Esophagus squamous epithelium (tissue), 5 donors: ENCODE measurements at regions not wholly inside any gene's neighbourhood (a gene's known extent, or its start where the extent isn't known, plus 50 kb on each side); places are given as distances from the start of the nearest gene placed in this dataset.

Source experiments
- DNase-seq: peaks from one replicate; lab custom pipeline; 2025; lab: John Stamatoyannopoulos, UW
- H3K27ac ChIP-seq, 4 donors: fragments of 200-600 bp; sonication (generic); one replicate each; pipeline ENCODE4 v1.5.1; 2016 to 2019; ENCODE audit warnings: mild to moderate bottlenecking in 1 of 4
- H3K27me3 ChIP-seq, 4 donors: fragments of 200-600 bp; sonication (generic); 1 replicate in 3 of 4; 2 replicates in 1 of 4; pipeline versions ENCODE4 v1.5.1 to v1.6.0; 2017 to 2021; ENCODE audit warnings: antibody characterized with exemption in 1 of 4
- H3K36me3 ChIP-seq, 3 donors: fragments of 200-600 bp; sonication (generic); one replicate each; pipeline ENCODE4 v1.5.1; 2016 to 2019
- H3K4me1 ChIP-seq, 3 donors: fragments of 200-600 bp; sonication (generic); one replicate each; pipeline ENCODE4 v1.5.1; 2017 to 2019
- H3K4me3 ChIP-seq, 4 donors: fragments of 200-600 bp; sonication (generic); 1 replicate in 3 of 4; 2 replicates in 1 of 4; pipeline ENCODE4 v1.5.1; 2016 to 2019; ENCODE audit warnings: mild to moderate bottlenecking in 2 of 4, moderate library complexity in 1 of 4
- H3K9me3 ChIP-seq, 3 donors: fragments of 200-600 bp; sonication (generic); one replicate each; pipeline ENCODE4 v1.5.1; 2016 to 2019
- POLR2A ChIP-seq, 4 donors: fragments of 450-650 bp; IDR thresholded peaks; one replicate each; pipeline ENCODE4 v1.6.1; 2017; ENCODE audit warnings: antibody characterized with exemption in 4 of 4, mild to moderate bottlenecking in 4 of 4, moderate library complexity in 3 of 4
- WGBS, 2 donors: methylation state at CpG; one replicate each; pipeline ENCODE4 v1.1.5; 2018; 5-methylcytosine and 5-hydroxymethylcytosine counted together
- intact Hi-C: fragments of 100-400 bp; cut with DNase I; formaldehyde crosslinking; loops from one replicate; pipeline ENCODE4 v1.15.0; 2022
- TF ChIP-seq, protein P1 (sequence below), 6 experiments: fragments of 450-650 bp in 4 of 6; fragments of 200-600 bp in 2 of 6; sonication (generic) in 2 of 6; IDR thresholded peaks; one replicate each; pipeline ENCODE4 v1.5.1; 2016 to 2019; ENCODE audit warnings: antibody characterized with exemption in 6 of 6, mild to moderate bottlenecking in 4 of 6, moderate library complexity in 4 of 6
- donor health status: DM: yes; HTN: yes; CAD: no.

GRCh38 chr12:114848666-114849065, 164.7 kb upstream of the TBX3 start:
- 77 to 81% methylated on average over 2 of the region's 2 CpGs for WGBS, 2 donors
- DNase-seq, result no peak
- Histone ChIP-seq H3K4me1 (no peaks in the 10 kb centered on the region), H3K36me3 (no peaks in the 10 kb centered on the region), H3K27me3 (no peaks in the 10 kb centered on the region), H3K9me3 (no peaks in the 10 kb centered on the region), H3K27ac (no peak overlapping the region), H3K4me3 (no peak overlapping the region)
- intact Hi-C loops, result no loop called here
- TF ChIP-seq POLR2A (IDR thresholded peaks at IDR 0.05), result no peak
- TF ChIP-seq, protein P1, sequence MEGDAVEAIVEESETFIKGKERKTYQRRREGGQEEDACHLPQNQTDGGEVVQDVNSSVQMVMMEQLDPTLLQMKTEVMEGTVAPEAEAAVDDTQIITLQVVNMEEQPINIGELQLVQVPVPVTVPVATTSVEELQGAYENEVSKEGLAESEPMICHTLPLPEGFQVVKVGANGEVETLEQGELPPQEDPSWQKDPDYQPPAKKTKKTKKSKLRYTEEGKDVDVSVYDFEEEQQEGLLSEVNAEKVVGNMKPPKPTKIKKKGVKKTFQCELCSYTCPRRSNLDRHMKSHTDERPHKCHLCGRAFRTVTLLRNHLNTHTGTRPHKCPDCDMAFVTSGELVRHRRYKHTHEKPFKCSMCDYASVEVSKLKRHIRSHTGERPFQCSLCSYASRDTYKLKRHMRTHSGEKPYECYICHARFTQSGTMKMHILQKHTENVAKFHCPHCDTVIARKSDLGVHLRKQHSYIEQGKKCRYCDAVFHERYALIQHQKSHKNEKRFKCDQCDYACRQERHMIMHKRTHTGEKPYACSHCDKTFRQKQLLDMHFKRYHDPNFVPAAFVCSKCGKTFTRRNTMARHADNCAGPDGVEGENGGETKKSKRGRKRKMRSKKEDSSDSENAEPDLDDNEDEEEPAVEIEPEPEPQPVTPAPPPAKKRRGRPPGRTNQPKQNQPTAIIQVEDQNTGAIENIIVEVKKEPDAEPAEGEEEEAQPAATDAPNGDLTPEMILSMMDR (IDR thresholded peaks at IDR 0.05), result no peak

- intact Hi-C loops, result no loop called here
- Histone ChIP-seq H3K4me1 (no peaks in the 10 kb centered on the region), H3K4me3 (no peak overlapping the region), H3K27me3 (no peaks in the 10 kb centered on the region), H3K27ac (no peak overlapping the region), H3K36me3 (no peaks in the 10 kb centered on the region), H3K9me3 (no peaks in the 10 kb centered on the region)
- WGBS, 2 donors, result 66 to 85% methylated on average over 10 of the region's 11 CpGs
- DNase-seq, result no peak
- no peak for TF ChIP-seq POLR2A (IDR thresholded peaks at IDR 0.05)
- TF ChIP-seq, protein P1 (IDR thresholded peaks at IDR 0.05), result no peak
Measured at GRCh38 chr12:114847441-114848035, 163.6 kb upstream of the TBX3 start.

DNA sequence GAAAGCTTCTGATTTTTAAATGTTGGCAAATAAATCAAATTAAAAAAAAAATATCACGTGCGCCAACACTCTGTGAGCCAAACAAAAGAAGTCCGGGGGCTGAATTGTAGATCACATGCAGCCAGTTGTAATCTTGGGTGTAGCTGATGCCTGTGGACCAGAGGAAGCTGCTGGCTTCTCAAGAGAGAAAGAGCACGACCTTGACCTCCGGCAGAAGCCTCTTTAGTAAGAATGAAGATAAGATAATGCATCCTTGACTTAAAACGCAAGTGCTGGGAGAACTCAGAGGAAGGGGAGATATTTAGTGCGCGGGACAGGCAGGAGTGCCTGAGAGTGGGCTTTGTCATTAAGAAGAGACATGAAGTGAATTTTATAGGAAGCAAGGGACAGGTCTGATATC, 162.8 kb upstream of the TBX3 start:
- Histone ChIP-seq H3K4me1 (no peaks in the 10 kb centered on the region), H3K36me3 (no peaks in the 10 kb centered on the region), H3K4me3 (no peak overlapping the region), H3K9me3 (no peaks in the 10 kb centered on the region), H3K27ac (no peak overlapping the region), H3K27me3 (no peaks in the 10 kb centered on the region)
- DNase-seq, result no peak
- 75 to 77% methylated on average over 8 of the region's 8 CpGs for WGBS, 2 donors
- intact Hi-C loops, result no loop called here
- TF ChIP-seq, protein P1 (IDR thresholded peaks at IDR 0.05), result no peak
- TF ChIP-seq POLR2A (IDR thresholded peaks at IDR 0.05), result no peak

GRCh38 chr12:114841557-114842251, 157.7 kb upstream of the TBX3 start:
- Histone ChIP-seq H3K36me3 (no peaks in the 10 kb centered on the region), H3K27ac (no peak overlapping the region), H3K9me3 (no peaks in the 10 kb centered on the region), H3K27me3 (no peaks in the 10 kb centered on the region), H3K4me1 (no peaks in the 10 kb centered on the region), H3K4me3 (no peak overlapping the region)
- WGBS, 2 donors, result 46 to 73% methylated on average over 3 to 4 of the region's 5 CpGs
- TF ChIP-seq, protein P1 (IDR thresholded peaks at IDR 0.05), result no peak
- TF ChIP-seq POLR2A (IDR thresholded peaks at IDR 0.05), result no peak
- intact Hi-C loops, result no loop called here
- no peak for DNase-seq

GRCh38 chr12:114838480-114838879, 154.5 kb upstream of the TBX3 start:
- WGBS, 2 donors, result 71 to 88% methylated on average over 1 to 3 of the region's 9 CpGs
- H3K9me3 ChIP-seq, result peaks cover 0 to 6% (median 6%) of the 10 kb centered on the region in 3 donors
- no peaks in the 10 kb centered on the region for H3K4me1 ChIP-seq
- H3K27me3 ChIP-seq, result no peaks in the 10 kb centered on the region
- intact Hi-C loops, result no loop called here
- DNase-seq, result no peak
- no peak overlapping the region for H3K27ac ChIP-seq
- no peak for TF ChIP-seq POLR2A (IDR thresholded peaks at IDR 0.05)
- TF ChIP-seq, protein P1 (IDR thresholded peaks at IDR 0.05), result no peak
- no peak overlapping the region for H3K4me3 ChIP-seq
- H3K36me3 ChIP-seq, result no peaks in the 10 kb centered on the region
